GM23248 (cell line): ENCODE measurements at regions not wholly inside any gene's neighbourhood (a gene's known extent, or its start where the extent isn't known, plus 50 kb on each side); places are given as distances from the start of the nearest gene placed in this dataset.

Source experiments
- EZH2 ChIP-seq: fragments of 200-600 bp; sonication (generic); IDR thresholded peaks from 2 replicates; pipeline ENCODE4 v1.6.1; 2018; ENCODE audit warnings: antibody characterized with exemption, mild to moderate bottlenecking; ENCODE audit not compliant: insufficient read depth, poor library complexity, severe bottlenecking
- EZH2phosphoT487 ChIP-seq: fragments of 200-600 bp; sonication (generic); IDR thresholded peaks from 2 replicates; pipeline ENCODE4 v1.6.1; 2018; ENCODE audit warnings: antibody characterized with exemption, moderate library complexity, mild to moderate bottlenecking, low read depth; ENCODE audit not compliant: insufficient read depth

- TF ChIP-seq EZH2, result no peak
- no peak for TF ChIP-seq EZH2phosphoT487
Observed at GRCh38 chr3:89974903-89975519, 867.6 kb downstream of the EPHA3 start.
